Bone marrow (tissue), 2 donors: ENCODE measurements at regions not wholly inside any gene's neighbourhood (a gene's known extent, or its start where the extent isn't known, plus 50 kb on each side); places are given as distances from the start of the nearest gene placed in this dataset.

Experiments used
- DNase-seq, 2 donors: peaks; one replicate each; lab custom pipeline; 2025; lab: John Stamatoyannopoulos, UW

- DNase-seq: no peak
These were observed 55.6 kb upstream of the ALOX12 start for GRCh38 chr17:6940186-6940649.

DNA sequence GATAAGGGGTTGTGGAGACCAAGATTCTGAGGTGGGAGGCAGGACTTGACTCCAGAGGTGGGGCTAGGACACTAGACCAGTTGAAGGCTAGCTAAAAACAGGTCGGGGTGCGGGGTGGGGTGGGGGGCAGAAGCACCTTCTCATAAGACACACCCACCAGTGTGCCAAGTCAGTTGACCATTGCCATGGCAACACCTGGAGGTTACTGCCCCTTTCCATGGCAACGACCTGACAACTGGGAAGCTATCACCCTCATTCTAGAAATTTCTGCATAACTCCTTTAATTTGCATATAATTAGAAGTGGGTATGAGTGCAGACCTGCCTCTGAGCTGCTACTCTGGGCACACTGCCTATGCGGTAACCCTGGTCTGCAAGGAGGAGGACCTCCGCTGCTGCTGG is 53.9 kb upstream of the ALOX12 start:
- DNase-seq: no peak

GRCh38 chr17:6943406-6943805 is 52.4 kb upstream of the ALOX12 start:
- DNase-seq: no peak
